IPS-18c (cell line): ENCODE measurements at regions not wholly inside any gene's neighbourhood (a gene's known extent, or its start where the extent isn't known, plus 50 kb on each side); places are given as distances from the start of the nearest gene placed in this dataset.
"Not testable (repeated sequence)": the region's sequence is repeated elsewhere in the genome, so short reads cannot be mapped to it uniquely, and the experiment has no call there.

ENCODE experiments used
- H3K4me3 ChIP-seq: 2 replicates; pipeline ENCODE4 v1.7.0; 2013; ENCODE audit warnings: low read depth, mild to moderate bottlenecking, low read length, moderate library complexity; ENCODE audit not compliant: insufficient read depth
- H3K9me3 ChIP-seq: one replicate; pipeline ENCODE4 v1.6.1; 2013; ENCODE audit warnings: mild to moderate bottlenecking, low read length, moderate library complexity; ENCODE audit not compliant: control insufficient read depth, insufficient read depth

- Histone ChIP-seq H3K9me3 (peaks cover 4% of the 10 kb centered on the region), H3K4me3 (no peak overlapping the region)
These were observed 480.5 kb upstream of the HTR1E start for GRCh38 chr6:86456821-86457220.

- H3K4me3 ChIP-seq, result no peak overlapping the region
- peaks cover 8% of the 10 kb centered on the region for H3K9me3 ChIP-seq
These were observed 484.1 kb upstream of the HTR1E start for GRCh38 chr6:86453232-86453631.

GRCh38 chr6:86448398-86448797, 488.9 kb upstream of the HTR1E start:
- Histone ChIP-seq H3K9me3 (peaks cover 5% of the 10 kb centered on the region), H3K4me3 (no peak overlapping the region)

GRCh38 chr6:86440608-86441007, 496.7 kb upstream of the HTR1E start:
- Histone ChIP-seq H3K9me3 (no peaks in the 10 kb centered on the region), H3K4me3 (no peak overlapping the region)

GRCh38 chr6:86423571-86423970, 513.8 kb upstream of the HTR1E start:
- Histone ChIP-seq H3K4me3 (no peak overlapping the region), H3K9me3 (no peaks in the 10 kb centered on the region)

GRCh38 chr6:86412057-86412456, 525.3 kb upstream of the HTR1E start:
- no peak overlapping the region for H3K4me3 ChIP-seq
- H3K9me3 ChIP-seq, result no peaks in the 10 kb centered on the region

- no peaks in the 10 kb centered on the region for H3K9me3 ChIP-seq
- H3K4me3 ChIP-seq, result no peak overlapping the region
These were observed 530.2 kb upstream of the HTR1E start for GRCh38 chr6:86407128-86407527.

GRCh38 chr6:86392850-86393249, 544.5 kb upstream of the HTR1E start:
- H3K4me3 ChIP-seq, H3K9me3 ChIP-seq: not testable (repeated sequence)

- Histone ChIP-seq H3K9me3 (no peaks in the 10 kb centered on the region), H3K4me3 (no peak overlapping the region)
These were observed 556.7 kb upstream of the HTR1E start for GRCh38 chr6:86380571-86381125.

- Histone ChIP-seq H3K9me3 (no peaks in the 10 kb centered on the region), H3K4me3 (no peak overlapping the region)
These were observed 579.5 kb upstream of the HTR1E start for GRCh38 chr6:86357877-86358276.

- H3K4me3 ChIP-seq, result no peak overlapping the region
These were observed 582.1 kb upstream of the HTR1E start for GRCh38 chr6:86355271-86355670.

GRCh38 chr6:86331919-86332318, 605.4 kb upstream of the HTR1E start:
- Histone ChIP-seq H3K4me3 (no peak overlapping the region), H3K9me3 (no peaks in the 10 kb centered on the region)

More at GRCh38 chr6:86355271-86355670, 582.1 kb upstream of the HTR1E start:
- no peaks in the 10 kb centered on the region for H3K9me3 ChIP-seq

GRCh38 chr6:86331265-86331840, 606.0 kb upstream of the HTR1E start:
- Histone ChIP-seq H3K4me3 (no peak overlapping the region), H3K9me3 (no peaks in the 10 kb centered on the region)

GRCh38 chr6:86306210-86306609, 631.1 kb upstream of the HTR1E start:
- H3K4me3 ChIP-seq, result no peak overlapping the region
- H3K9me3 ChIP-seq, result no peaks in the 10 kb centered on the region

GRCh38 chr6:86285876-86286275, 643.2 kb upstream of the SYNCRIP start:
- Histone ChIP-seq H3K9me3 (peaks cover 6% of the 10 kb centered on the region), H3K4me3 (no peak overlapping the region)

GRCh38 chr6:86284809-86285480, 642.3 kb upstream of the SYNCRIP start:
- not testable (repeated sequence) for H3K4me3 ChIP-seq, H3K9me3 ChIP-seq

GRCh38 chr6:86283596-86283995, 640.9 kb upstream of the SYNCRIP start:
- H3K4me3 ChIP-seq, H3K9me3 ChIP-seq: not testable (repeated sequence)

- no peaks in the 10 kb centered on the region for H3K9me3 ChIP-seq
- no peak overlapping the region for H3K4me3 ChIP-seq
These were observed 633.4 kb upstream of the SYNCRIP start for GRCh38 chr6:86276056-86276455.

GRCh38 chr6:86273936-86274335, 631.2 kb upstream of the SYNCRIP start:
- H3K4me3 ChIP-seq, result no peak overlapping the region
- no peaks in the 10 kb centered on the region for H3K9me3 ChIP-seq
